ENCODE measurements at regions not wholly inside any gene's neighbourhood (a gene's known extent, or its start where the extent isn't known, plus 50 kb on each side); places are given as distances from the start of the nearest gene placed in this dataset.

GRCh38 chr3:25292595-25292994, 135.5 kb upstream of the RARB start:
- intact Hi-C loops (cut with micrococcal nuclease) (no loop called here), dilution Hi-C loops (cut with MboI; ENCODE audit: extremely low pct_ligation_motif_present, low sequenced_read_pairs) (no loop called here)
- H4K20me1 ChIP-seq (replicated peaks; ENCODE audit: control insufficient read depth, extremely low read depth, insufficient read depth, low read length), result no peaks in the 10 kb centered on the region
- CTCF ChIA-PET, result interaction anchor here (0.9 kb wide), 1 partner anchor 330 kb away, joined by 5 read pairs; no protein-coding TSS in a partner anchor
- no peaks in the 10 kb centered on the region for H3K4me1 ChIP-seq (ENCODE audit: control insufficient read depth, extremely low read depth, insufficient read depth, low read length)
- no peaks in the 10 kb centered on the region for H3K79me2 ChIP-seq (ENCODE audit: control insufficient read depth, insufficient read depth, low read length)
- FAIRE-seq, result no peak
- POLR2A ChIA-PET, result no interaction called here
- TF ChIP-seq MAX (IDR thresholded peaks at IDR 0.05; ENCODE audit: insufficient read depth, insufficient read length) (no peak), POLR2A (IDR thresholded peaks at IDR 0.05; ENCODE audit: low read depth, low read length) (no peak), POLR2AphosphoS5 (IDR thresholded peaks at IDR 0.05; ENCODE audit: insufficient read depth, low read depth, low read length) (no peak), GATA2 (IDR thresholded peaks at IDR 0.05; ENCODE audit: insufficient read depth, insufficient read length, low read depth, low read length) (no peak), EZH2 (IDR thresholded peaks at IDR 0.05; ENCODE audit: borderline replicate concordance, low read depth, low read length, severe bottlenecking) (no peak), FOS (IDR thresholded peaks at IDR 0.05; ENCODE audit: borderline replicate concordance, insufficient read depth, low read length) (no peak), MYC (IDR thresholded peaks at IDR 0.05; ENCODE audit: low read depth, low read length) (no peak), JUN (IDR thresholded peaks at IDR 0.05; ENCODE audit: borderline replicate concordance, insufficient read depth, insufficient read length, low read depth) (no peak), CTCF (IDR thresholded peaks at IDR 0.05; ENCODE audit: extremely low read depth in 1 of 2, insufficient read depth in 1 of 2, low read depth in 1 of 2, low read length in 2 of 2) (no peak)
- no peak overlapping the region for H3K27ac ChIP-seq (ENCODE audit: insufficient read depth, low read depth, low read length)
- no peaks in the 10 kb centered on the region for H3K9me1 ChIP-seq (replicated peaks; ENCODE audit: control insufficient read depth, extremely low read depth, insufficient read depth, low read length)
- BruUV-seq (replicated peaks), result no TSS peak
- H2AFZ ChIP-seq (ENCODE audit: low read depth, low read length), result no peak overlapping the region
- H3K4me3 ChIP-seq (replicated peaks in 1 of 3; ENCODE audit: insufficient read depth in 1 of 3, low read depth in 1 of 3, low read length in 3 of 3), result no peak overlapping the region
- H3K27me3 ChIP-seq (ENCODE audit: control insufficient read depth in 2 of 2, insufficient read depth in 2 of 2, low read length in 2 of 2), result peaks cover 0 to 3% of the 10 kb centered on the region in 2 experiments
- no peaks in the 10 kb centered on the region for H3K9me3 ChIP-seq (replicated peaks; ENCODE audit: control insufficient read depth, insufficient read depth, low read length)
- H3K9ac ChIP-seq (replicated peaks; ENCODE audit: extremely low read depth, insufficient read depth, low read length), result no peak overlapping the region
- no peak for DNase-seq (ENCODE audit: low read depth, low spot score)
- no peak overlapping the region for H3K4me2 ChIP-seq (ENCODE audit: insufficient read depth, low read length)
- H3K36me3 ChIP-seq (ENCODE audit: control insufficient read depth in 2 of 2, extremely low read depth in 1 of 2, insufficient read depth in 2 of 2, low read length in 2 of 2), result no peaks in the 10 kb centered on the region

All from endothelial cell of umbilical vein (primary cell).